Neural cell (in vitro differentiated cells): ENCODE measurements at regions not wholly inside any gene's neighbourhood (a gene's known extent, or its start where the extent isn't known, plus 50 kb on each side); places are given as distances from the start of the nearest gene placed in this dataset.

ENCODE experiments used
- CTCF ChIP-seq: fragments of 450-650 bp; IDR thresholded peaks from 2 replicates; pipeline ENCODE4 v1.5.1; 2014; ENCODE audit warnings: antibody characterized with exemption, mild to moderate bottlenecking, moderate library complexity; ENCODE audit not compliant: poor library complexity, severe bottlenecking
- EP300 ChIP-seq: fragments of 450-650 bp; conservative IDR thresholded peaks from 2 replicates; pipeline ENCODE4 v1.6.1; 2014; ENCODE audit warnings: antibody characterized with exemption, mild to moderate bottlenecking, moderate library complexity; ENCODE audit not compliant: poor library complexity, severe bottlenecking
- EZH2 ChIP-seq: fragments of 200-600, 300-800 bp; shearing (Covaris generic), sonication (generic); IDR thresholded peaks from 2 replicates; pipeline ENCODE4 v1.6.1; 2014; ENCODE audit warnings: antibody characterized with exemption, low read length, borderline replicate concordance, mild to moderate bottlenecking; ENCODE audit not compliant: insufficient read depth, poor library complexity, severe bottlenecking
- MXI1 ChIP-seq: fragments of 450-650 bp; conservative IDR thresholded peaks from 2 replicates; pipeline ENCODE4 v1.6.1; 2014; ENCODE audit warnings: antibody characterized with exemption, mild to moderate bottlenecking; ENCODE audit not compliant: poor library complexity, severe bottlenecking
- POLR2AphosphoS5 ChIP-seq: IDR thresholded peaks from 2 replicates; pipeline ENCODE4 v1.6.1; 2012
- REST ChIP-seq: IDR thresholded peaks from 2 replicates; pipeline ENCODE4 v1.6.1; 2012; ENCODE audit warnings: borderline replicate concordance
- SMC3 ChIP-seq: fragments of 450-650 bp; conservative IDR thresholded peaks from 2 replicates; pipeline ENCODE4 v1.6.1; 2014; ENCODE audit warnings: antibody characterized with exemption, mild to moderate bottlenecking, moderate library complexity; ENCODE audit not compliant: poor library complexity
- TAF1 ChIP-seq: IDR thresholded peaks from 2 replicates; pipeline ENCODE4 v1.6.1; 2012; ENCODE audit warnings: low read depth

- TF ChIP-seq EZH2 (no peak), CTCF (no peak), TAF1 (no peak), MXI1 (no peak), POLR2AphosphoS5 (no peak), SMC3 (no peak), REST (no peak), EP300 (no peak)
Measured at GRCh38 chr15:81555346-81555745, 181.3 kb upstream of the TMC3 start.
